ENCODE measurements at regions not wholly inside any gene's neighbourhood (a gene's known extent, or its start where the extent isn't known, plus 50 kb on each side); places are given as distances from the start of the nearest gene placed in this dataset.

DNA sequence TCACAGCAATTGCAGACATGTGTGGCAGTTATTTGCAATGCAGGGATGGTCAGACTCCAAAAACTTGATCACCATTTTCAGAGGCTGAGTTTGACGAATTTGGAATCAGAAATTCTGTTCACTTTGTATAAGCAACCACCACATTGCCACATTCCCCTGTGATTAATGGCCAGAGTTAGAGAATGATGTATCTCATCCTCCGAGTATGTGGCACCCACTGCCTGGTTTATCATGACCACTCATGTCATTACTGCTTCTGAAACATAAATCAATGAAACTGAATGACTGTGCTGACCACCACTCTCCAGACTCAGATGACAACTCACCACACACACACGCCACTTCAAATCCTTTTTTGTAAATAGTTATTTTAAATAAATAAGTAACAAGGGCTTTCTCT is 66.6 kb upstream of the CACHD1 start:
- no peak overlapping the region for H2AFZ ChIP-seq (ENCODE audit: low read length)
- no peak overlapping the region for H4K8ac ChIP-seq (ENCODE audit: low read depth, low read length)
- no peak overlapping the region for H3K9ac ChIP-seq (ENCODE audit: low read depth, low read length, poor library complexity)
- H3K79me1 ChIP-seq (ENCODE audit: low read depth, low read length) = no peaks in the 10 kb centered on the region
- H3K4me3 ChIP-seq (ENCODE audit: low read length in 2 of 2) = no peak overlapping the region
- H3K27me3 ChIP-seq (ENCODE audit: control insufficient read depth in 3 of 3, insufficient read depth in 3 of 3, low read depth in 1 of 3, low read length in 3 of 3) = no peaks in the 10 kb centered on the region
- no peaks in the 10 kb centered on the region for H3K9me3 ChIP-seq (replicated peaks in 1 of 2; ENCODE audit: control insufficient read depth in 2 of 2, insufficient read depth in 1 of 2, low read depth in 1 of 2, low read length in 2 of 2)
- H4K91ac ChIP-seq (ENCODE audit: low read depth, low read length, poor library complexity) = no peak overlapping the region
- H3K4me2 ChIP-seq (ENCODE audit: insufficient read depth, low read length, poor library complexity, severe bottlenecking) = no peak overlapping the region
- DNase-seq (ENCODE audit: low spot score) = no peak
- H2BK15ac ChIP-seq (ENCODE audit: low read length) = no peak overlapping the region
- no peak overlapping the region for H2BK120ac ChIP-seq (ENCODE audit: low read depth, low read length)
- no peak overlapping the region for H2BK5ac ChIP-seq (ENCODE audit: low read length)
- H3K4me1 ChIP-seq (ENCODE audit: control insufficient read depth in 2 of 2, insufficient read depth in 1 of 2, low read depth in 1 of 2, low read length in 2 of 2) = no peaks in the 10 kb centered on the region
- no peaks in the 10 kb centered on the region for H3K36me3 ChIP-seq (replicated peaks in 1 of 2; ENCODE audit: control insufficient read depth in 2 of 2, insufficient read depth in 2 of 2, low read length in 2 of 2)
- no peak overlapping the region for H3K14ac ChIP-seq (ENCODE audit: low read length)
- H2BK12ac ChIP-seq (ENCODE audit: low read length) = no peak overlapping the region
- no peak overlapping the region for H3K23ac ChIP-seq (ENCODE audit: low read depth, low read length, poor library complexity)
- no peak overlapping the region for H3K18ac ChIP-seq (ENCODE audit: low read length)
- H3K4ac ChIP-seq (ENCODE audit: low read length) = no peak overlapping the region
- H3K27ac ChIP-seq (replicated peaks; ENCODE audit: low read length) = no peak overlapping the region
- WGBS, 2 donors (ENCODE audit: extremely low coverage in 2 of 2, insufficient read length in 2 of 2, insufficient replicate concordance in 1 of 2) = no CpG with 5 or more reads among the region's 3 CpGs
- no peak overlapping the region for H2AK5ac ChIP-seq (ENCODE audit: low read depth, low read length)

- WGBS, 2 donors (ENCODE audit: extremely low coverage in 2 of 2, insufficient read length in 2 of 2, insufficient replicate concordance in 1 of 2) = no CpG with 5 or more reads among the region's 1 CpG
- H2BK5ac ChIP-seq (ENCODE audit: low read length) = no peak overlapping the region
- H3K4me1 ChIP-seq (ENCODE audit: control insufficient read depth in 2 of 2, insufficient read depth in 1 of 2, low read depth in 1 of 2, low read length in 2 of 2) = no peaks in the 10 kb centered on the region
- no peak overlapping the region for H3K9ac ChIP-seq (ENCODE audit: low read depth, low read length, poor library complexity)
- no peak overlapping the region for H3K27ac ChIP-seq (replicated peaks; ENCODE audit: low read length)
- DNase-seq (ENCODE audit: low spot score) = no peak
- no peak overlapping the region for H2BK12ac ChIP-seq (ENCODE audit: low read length)
- no peak overlapping the region for H3K23ac ChIP-seq (ENCODE audit: low read depth, low read length, poor library complexity)
- no peak overlapping the region for H2BK15ac ChIP-seq (ENCODE audit: low read length)
- H2AFZ ChIP-seq (ENCODE audit: low read length) = no peak overlapping the region
- no peaks in the 10 kb centered on the region for H3K79me1 ChIP-seq (ENCODE audit: low read depth, low read length)
- no peak overlapping the region for H4K8ac ChIP-seq (ENCODE audit: low read depth, low read length)
- no peaks in the 10 kb centered on the region for H3K27me3 ChIP-seq (ENCODE audit: control insufficient read depth in 3 of 3, insufficient read depth in 3 of 3, low read depth in 1 of 3, low read length in 3 of 3)
- no peak overlapping the region for H3K4me2 ChIP-seq (ENCODE audit: insufficient read depth, low read length, poor library complexity, severe bottlenecking)
- no peak overlapping the region for H3K14ac ChIP-seq (ENCODE audit: low read length)
- H3K4ac ChIP-seq (ENCODE audit: low read length) = no peak overlapping the region
- no peak overlapping the region for H3K4me3 ChIP-seq (ENCODE audit: low read length in 2 of 2)
- H3K9me3 ChIP-seq (replicated peaks in 1 of 2; ENCODE audit: control insufficient read depth in 2 of 2, insufficient read depth in 1 of 2, low read depth in 1 of 2, low read length in 2 of 2) = no peaks in the 10 kb centered on the region
- H4K91ac ChIP-seq (ENCODE audit: low read depth, low read length, poor library complexity) = no peak overlapping the region
- no peak overlapping the region for H2AK5ac ChIP-seq (ENCODE audit: low read depth, low read length)
- H3K36me3 ChIP-seq (replicated peaks in 1 of 2; ENCODE audit: control insufficient read depth in 2 of 2, insufficient read depth in 2 of 2, low read length in 2 of 2) = no peaks in the 10 kb centered on the region
- H3K18ac ChIP-seq (ENCODE audit: low read length) = no peak overlapping the region
- no peak overlapping the region for H2BK120ac ChIP-seq (ENCODE audit: low read depth, low read length)
These were observed 65.7 kb upstream of the CACHD1 start for GRCh38 chr1:64404202-64404601.

DNA sequence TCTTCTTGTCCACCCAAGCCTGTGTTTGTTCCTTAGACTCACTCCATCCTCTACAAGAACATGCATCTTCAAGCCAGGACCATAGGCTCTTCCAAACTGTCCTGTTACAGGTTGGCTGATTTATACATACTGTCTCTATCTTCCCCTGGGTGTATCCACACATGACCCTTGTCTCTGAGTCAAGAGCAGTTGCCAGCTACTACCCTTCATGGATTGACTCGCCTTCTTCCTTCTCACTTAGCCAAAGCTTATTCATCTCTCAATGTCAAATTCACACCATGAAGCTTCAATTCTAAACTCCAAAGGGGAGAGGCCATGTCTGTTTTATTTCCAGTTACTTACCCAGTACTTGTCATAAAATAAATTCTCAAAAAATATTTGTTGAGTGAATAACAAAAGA is 64.1 kb upstream of the CACHD1 start:
- Histone ChIP-seq H3K36me3 (replicated peaks in 1 of 2; ENCODE audit: control insufficient read depth in 2 of 2, insufficient read depth in 2 of 2, low read length in 2 of 2) (no peaks in the 10 kb centered on the region), H3K4me2 (ENCODE audit: insufficient read depth, low read length, poor library complexity, severe bottlenecking) (no peak overlapping the region), H3K27me3 (ENCODE audit: control insufficient read depth in 3 of 3, insufficient read depth in 3 of 3, low read depth in 1 of 3, low read length in 3 of 3) (no peaks in the 10 kb centered on the region), H2AK5ac (ENCODE audit: low read depth, low read length) (no peak overlapping the region), H3K14ac (ENCODE audit: low read length) (no peak overlapping the region), H3K4me3 (ENCODE audit: low read length in 2 of 2) (no peak overlapping the region), H3K23ac (ENCODE audit: low read depth, low read length, poor library complexity) (no peak overlapping the region), H3K9ac (ENCODE audit: low read depth, low read length, poor library complexity) (no peak overlapping the region), H2BK15ac (ENCODE audit: low read length) (no peak overlapping the region), H2AFZ (ENCODE audit: low read length) (no peak overlapping the region), H3K18ac (ENCODE audit: low read length) (no peak overlapping the region), H4K8ac (ENCODE audit: low read depth, low read length) (no peak overlapping the region), H3K4ac (ENCODE audit: low read length) (no peak overlapping the region), H3K79me1 (ENCODE audit: low read depth, low read length) (no peaks in the 10 kb centered on the region), H3K27ac (replicated peaks; ENCODE audit: low read length) (no peak overlapping the region), H2BK5ac (ENCODE audit: low read length) (no peak overlapping the region), H4K91ac (ENCODE audit: low read depth, low read length, poor library complexity) (no peak overlapping the region), H3K4me1 (ENCODE audit: control insufficient read depth in 2 of 2, insufficient read depth in 1 of 2, low read depth in 1 of 2, low read length in 2 of 2) (no peaks in the 10 kb centered on the region), H2BK12ac (ENCODE audit: low read length) (no peak overlapping the region), H2BK120ac (ENCODE audit: low read depth, low read length) (no peak overlapping the region), H3K9me3 (replicated peaks in 1 of 2; ENCODE audit: control insufficient read depth in 2 of 2, insufficient read depth in 1 of 2, low read depth in 1 of 2, low read length in 2 of 2) (no peaks in the 10 kb centered on the region)
- DNase-seq (ENCODE audit: low spot score) = no peak
- WGBS, 2 donors (ENCODE audit: extremely low coverage in 2 of 2, insufficient read length in 2 of 2, insufficient replicate concordance in 1 of 2) = no CpG with 5 or more reads among the region's 1 CpG

GRCh38 chr1:64410217-64410616 is 59.7 kb upstream of the CACHD1 start:
- Histone ChIP-seq H3K4ac (ENCODE audit: low read length) (no peak overlapping the region), H2BK120ac (ENCODE audit: low read depth, low read length) (no peak overlapping the region), H3K4me1 (ENCODE audit: control insufficient read depth in 2 of 2, insufficient read depth in 1 of 2, low read depth in 1 of 2, low read length in 2 of 2) (no peaks in the 10 kb centered on the region), H3K4me2 (ENCODE audit: insufficient read depth, low read length, poor library complexity, severe bottlenecking) (no peak overlapping the region), H4K91ac (ENCODE audit: low read depth, low read length, poor library complexity) (no peak overlapping the region), H3K9ac (ENCODE audit: low read depth, low read length, poor library complexity) (no peak overlapping the region), H3K9me3 (replicated peaks in 1 of 2; ENCODE audit: control insufficient read depth in 2 of 2, insufficient read depth in 1 of 2, low read depth in 1 of 2, low read length in 2 of 2) (peaks cover 0 to 3% of the 10 kb centered on the region in 2 donors), H3K27ac (replicated peaks; ENCODE audit: low read length) (no peak overlapping the region), H3K36me3 (replicated peaks in 1 of 2; ENCODE audit: control insufficient read depth in 2 of 2, insufficient read depth in 2 of 2, low read length in 2 of 2) (no peaks in the 10 kb centered on the region), H3K18ac (ENCODE audit: low read length) (no peak overlapping the region), H2AK5ac (ENCODE audit: low read depth, low read length) (no peak overlapping the region), H2BK15ac (ENCODE audit: low read length) (no peak overlapping the region), H2BK12ac (ENCODE audit: low read length) (no peak overlapping the region), H3K14ac (ENCODE audit: low read length) (no peak overlapping the region), H4K8ac (ENCODE audit: low read depth, low read length) (no peak overlapping the region), H3K23ac (ENCODE audit: low read depth, low read length, poor library complexity) (no peak overlapping the region), H3K4me3 (ENCODE audit: low read length in 2 of 2) (no peak overlapping the region), H2AFZ (ENCODE audit: low read length) (no peak overlapping the region), H3K27me3 (ENCODE audit: control insufficient read depth in 3 of 3, insufficient read depth in 3 of 3, low read depth in 1 of 3, low read length in 3 of 3) (no peaks in the 10 kb centered on the region), H3K79me1 (ENCODE audit: low read depth, low read length) (no peaks in the 10 kb centered on the region), H2BK5ac (ENCODE audit: low read length) (no peak overlapping the region)
- DNase-seq (ENCODE audit: low spot score) = no peak
- no CpG with 5 or more reads among the region's 1 CpG for WGBS, 2 donors (ENCODE audit: extremely low coverage in 2 of 2, insufficient read length in 2 of 2, insufficient replicate concordance in 1 of 2)
